NOMO-1 treated with DMSO at 0.1 percent for 48 hours (cell line): ENCODE measurements at regions not wholly inside any gene's neighbourhood (a gene's known extent, or its start where the extent isn't known, plus 50 kb on each side); places are given as distances from the start of the nearest gene placed in this dataset.
"Not testable (repeated sequence)": the region's sequence is repeated elsewhere in the genome, so short reads cannot be mapped to it uniquely, and the experiment has no call there.

Source experiments
- DNase-seq: peaks from one replicate; lab custom pipeline; 2025; ENCODE audit not compliant: unreplicated experiment; lab: John Stamatoyannopoulos, UW

DNA sequence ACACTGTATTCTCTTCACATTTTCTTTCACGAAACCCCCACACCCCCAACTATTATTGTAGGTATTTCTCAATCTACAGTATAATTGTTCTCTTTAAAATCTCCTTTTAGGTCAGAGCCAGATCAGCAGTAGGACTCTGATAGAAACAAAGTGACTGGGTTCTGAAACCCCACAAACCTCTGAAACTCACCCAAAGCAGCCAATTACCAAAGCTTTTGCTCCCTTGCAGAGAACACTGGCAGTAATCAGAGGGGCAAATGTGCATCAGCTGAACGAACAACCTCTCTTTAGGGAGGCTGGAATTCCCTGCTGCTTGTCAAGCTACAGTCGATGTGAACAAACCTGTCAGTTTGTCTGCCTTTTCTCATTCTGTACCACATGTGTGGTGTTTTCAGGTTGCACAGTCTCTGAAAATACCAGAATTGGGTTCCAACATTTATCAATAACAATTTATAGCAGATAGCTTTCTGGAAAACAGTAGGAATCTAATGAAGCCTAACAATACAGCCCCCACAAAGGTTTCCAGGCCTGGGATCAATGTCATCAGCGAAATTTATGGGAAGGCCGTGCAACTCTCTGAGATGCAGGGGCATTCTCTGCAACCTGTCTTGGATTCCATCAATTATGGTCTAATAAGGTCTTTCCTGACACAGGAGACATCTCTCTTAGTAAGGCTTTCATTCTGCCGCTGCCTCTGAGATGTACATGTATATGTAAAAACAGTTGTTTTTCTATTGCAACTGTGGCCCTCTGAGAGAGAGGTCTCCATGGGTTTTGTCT lies 395.9 kb downstream of the GPAT3 start:
- no peak for DNase-seq

DNA sequence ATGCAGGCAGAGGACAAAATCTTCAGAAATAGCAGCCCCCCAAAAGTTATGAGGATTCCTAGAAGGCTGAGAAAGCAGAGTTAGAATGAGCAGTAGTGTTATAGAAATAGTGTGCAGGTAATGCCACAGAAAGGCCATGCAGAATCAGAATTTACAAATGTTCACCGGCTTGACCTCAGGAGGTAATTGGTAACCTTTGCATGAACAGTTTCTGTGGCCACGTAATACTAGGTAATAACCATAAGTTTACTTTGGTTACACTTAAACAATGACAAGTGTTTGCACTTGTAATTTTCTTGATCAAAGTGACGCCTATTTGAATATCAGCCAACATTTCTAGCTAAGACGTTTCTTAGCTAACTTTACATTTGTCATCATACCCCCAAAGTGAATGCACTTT lies 393.6 kb downstream of the GPAT3 start:
- DNase-seq = no peak

DNA sequence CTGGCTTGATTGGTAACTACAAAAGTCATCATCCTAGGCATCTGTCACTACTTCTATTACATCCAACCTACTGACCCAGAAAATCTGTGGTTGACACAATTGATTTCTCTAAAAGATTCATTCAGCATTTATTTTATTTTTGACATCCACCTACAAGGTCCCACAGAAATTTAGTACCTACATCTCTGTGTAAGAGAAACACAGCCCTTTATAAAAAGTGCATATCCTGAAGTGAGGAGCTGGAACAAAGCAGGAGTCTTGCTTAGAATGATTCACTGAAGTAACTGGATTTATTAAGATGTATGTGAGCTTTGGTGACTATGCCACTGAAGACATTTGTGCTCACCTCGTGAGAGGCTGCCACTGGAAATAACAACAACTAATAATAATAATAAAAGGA lies 391.0 kb downstream of the GPAT3 start:
- no peak for DNase-seq

DNA sequence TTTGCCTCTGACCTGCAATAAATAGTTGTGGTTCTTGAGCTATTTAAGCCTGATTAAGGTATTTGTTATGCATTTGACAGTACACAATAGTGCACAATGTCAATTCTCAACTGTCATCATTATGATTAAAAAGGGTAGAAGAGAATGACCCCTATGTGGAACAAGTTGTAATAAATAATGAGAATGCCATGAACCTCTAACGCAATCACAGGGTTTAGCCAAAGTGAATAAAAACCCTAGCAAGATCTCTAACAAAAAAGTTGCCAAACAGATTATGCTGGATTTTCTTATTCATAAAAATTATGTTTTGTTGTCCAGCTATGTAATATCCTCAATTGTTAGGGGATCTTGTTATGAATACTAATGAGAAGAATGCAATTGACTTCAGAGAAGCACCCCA lies 387.4 kb downstream of the GPAT3 start:
- DNase-seq = no peak

DNA sequence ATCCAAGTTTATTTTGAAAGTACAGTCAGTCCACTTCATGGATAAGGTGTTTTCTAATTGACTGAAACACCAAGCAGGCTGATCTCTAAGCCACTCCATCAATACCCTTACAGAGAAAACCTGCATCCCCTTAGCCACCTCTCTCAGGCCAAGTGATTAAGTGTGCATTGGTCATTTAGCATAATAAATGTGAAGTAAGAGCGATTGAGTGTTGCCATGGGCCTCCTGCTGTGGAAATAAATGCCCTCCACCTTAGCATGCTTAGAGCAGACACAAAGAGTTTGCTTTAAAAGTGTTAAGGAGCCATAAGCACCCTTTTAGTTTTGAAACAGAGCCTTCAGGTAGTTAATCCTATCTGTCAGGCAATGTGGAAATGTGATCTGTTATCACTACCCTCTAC lies 386.5 kb downstream of the GPAT3 start:
- no peak for DNase-seq

- no peak for DNase-seq
Observed at GRCh38 chr4:83921124-83921523, 385.2 kb downstream of the GPAT3 start.

GRCh38 chr4:83920375-83920774 lies 384.5 kb downstream of the GPAT3 start:
- DNase-seq = no peak

- no peak for DNase-seq
Observed at GRCh38 chr4:83917572-83917971, 381.7 kb downstream of the GPAT3 start.

DNA sequence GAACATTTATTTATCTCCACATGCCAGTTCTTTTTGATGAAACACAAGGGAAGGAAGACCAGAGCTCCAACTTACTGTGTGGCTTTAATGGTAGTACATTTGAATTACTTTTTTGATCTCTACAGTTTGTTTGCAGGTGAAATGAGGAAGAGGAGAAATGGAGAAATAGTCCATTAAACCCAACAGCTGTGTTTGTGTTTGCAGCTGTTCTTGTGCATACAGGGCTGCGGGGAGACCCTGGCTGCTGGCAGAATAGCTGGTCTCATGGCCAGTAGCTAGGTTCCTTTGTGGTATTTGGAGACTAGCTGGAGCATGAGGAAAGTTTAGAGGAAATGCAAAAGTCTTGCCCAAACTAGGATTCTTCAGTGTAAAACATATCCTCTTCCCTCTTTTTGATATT lies 374.8 kb downstream of the GPAT3 start:
- no peak for DNase-seq

DNA sequence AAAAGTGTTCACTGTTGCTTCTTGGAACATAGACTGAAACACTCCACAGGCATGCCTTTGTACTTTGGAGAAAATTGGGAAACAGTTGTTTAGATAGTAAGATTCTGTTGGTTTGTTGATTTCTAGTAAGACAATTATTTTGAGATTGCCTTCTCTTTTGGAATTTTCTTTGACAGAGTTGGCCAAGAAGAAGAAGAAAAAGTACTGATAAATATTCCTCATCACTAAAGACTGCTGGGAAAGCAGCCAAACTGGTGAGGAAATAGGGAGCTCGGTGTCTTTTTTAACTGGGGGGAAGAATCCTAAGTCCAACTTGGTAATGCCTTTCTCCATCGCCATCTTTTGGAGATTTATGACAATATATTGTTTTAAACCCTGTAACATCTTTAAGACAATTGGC lies 370.7 kb downstream of the GPAT3 start:
- DNase-seq = no peak

DNA sequence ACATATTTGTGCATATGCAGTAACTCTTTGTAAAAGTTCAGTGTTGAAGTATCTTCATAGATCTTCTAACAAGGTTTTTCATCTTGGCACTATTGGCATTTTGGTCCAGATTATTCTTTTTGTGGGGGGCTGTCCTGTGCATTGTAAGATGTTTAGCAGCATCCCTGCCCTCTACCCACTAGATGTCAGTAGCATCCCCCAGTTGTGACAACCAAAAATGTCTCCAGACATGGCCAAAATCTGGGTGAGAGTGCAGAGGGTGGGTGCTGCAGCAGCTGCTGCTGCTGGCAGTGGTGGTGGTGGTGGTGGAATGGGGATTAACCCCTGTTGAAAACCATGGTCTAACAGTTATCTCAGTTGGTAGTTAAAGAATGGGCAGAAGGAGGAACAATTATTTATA lies 370.0 kb downstream of the GPAT3 start:
- DNase-seq = no peak

GRCh38 chr4:83903740-83904139 lies 367.8 kb downstream of the GPAT3 start:
- not testable (repeated sequence) for DNase-seq

DNA sequence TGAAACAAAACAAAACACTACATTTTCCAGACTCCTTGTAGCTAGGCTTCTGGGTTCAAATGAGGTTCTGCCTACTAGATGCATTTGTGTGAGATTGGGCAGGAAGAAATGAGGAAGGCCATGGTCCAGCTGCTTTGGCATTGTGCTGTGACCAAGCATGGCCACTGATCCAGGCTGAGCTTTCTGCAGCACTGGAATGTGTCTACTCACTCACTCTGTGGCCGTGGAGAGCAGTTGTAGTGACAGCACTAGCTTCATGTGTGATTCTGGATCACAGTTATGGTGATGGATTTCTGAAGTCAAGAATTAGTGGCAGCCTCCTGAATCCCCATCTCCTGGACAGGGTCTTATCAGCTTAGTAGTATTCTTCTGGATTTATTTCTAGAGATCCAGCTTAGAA lies 358.9 kb downstream of the GPAT3 start:
- DNase-seq = no peak

DNA sequence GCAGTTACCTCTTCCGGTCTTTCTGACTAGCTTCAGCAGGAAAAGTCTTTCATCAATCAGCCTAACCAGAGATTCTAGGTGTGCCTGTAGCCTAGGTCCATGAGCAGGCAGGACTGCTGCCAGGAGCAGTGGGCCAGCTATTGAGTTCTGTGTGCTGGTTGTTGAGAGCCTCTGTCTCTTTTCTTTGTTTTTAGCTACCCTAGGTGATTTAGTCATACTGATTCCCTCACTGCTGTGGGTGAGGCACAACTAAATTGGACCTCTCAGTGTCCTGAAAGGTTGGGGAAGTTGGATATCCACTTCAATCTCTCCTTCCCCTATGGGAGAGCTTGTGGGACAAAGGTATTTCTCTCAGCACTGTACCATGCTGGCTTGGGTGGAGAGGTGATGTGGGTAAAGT lies 354.9 kb downstream of the GPAT3 start:
- DNase-seq = no peak

- DNase-seq = no peak
Observed at GRCh38 chr4:83890231-83890630, 354.3 kb downstream of the GPAT3 start.

DNA sequence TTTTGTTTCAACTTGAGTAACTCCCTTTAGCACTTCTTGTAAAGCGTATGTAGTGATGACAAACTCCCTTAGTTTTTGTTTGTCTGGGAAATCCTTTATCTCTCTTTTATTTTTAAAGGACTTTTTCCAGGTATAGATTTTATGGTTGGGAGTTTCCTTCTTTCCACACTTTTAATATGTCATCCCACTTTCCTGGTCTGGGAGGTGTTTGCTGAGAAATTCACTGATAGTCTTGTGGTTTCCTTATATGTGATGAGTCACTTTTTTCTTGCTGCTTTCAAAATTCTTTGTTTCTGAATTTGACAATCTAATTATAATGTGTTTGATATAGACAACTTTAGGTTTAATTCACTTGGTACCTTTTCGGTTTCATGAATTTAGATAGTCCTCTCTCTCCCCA lies 353.9 kb downstream of the GPAT3 start:
- DNase-seq = no peak

DNA sequence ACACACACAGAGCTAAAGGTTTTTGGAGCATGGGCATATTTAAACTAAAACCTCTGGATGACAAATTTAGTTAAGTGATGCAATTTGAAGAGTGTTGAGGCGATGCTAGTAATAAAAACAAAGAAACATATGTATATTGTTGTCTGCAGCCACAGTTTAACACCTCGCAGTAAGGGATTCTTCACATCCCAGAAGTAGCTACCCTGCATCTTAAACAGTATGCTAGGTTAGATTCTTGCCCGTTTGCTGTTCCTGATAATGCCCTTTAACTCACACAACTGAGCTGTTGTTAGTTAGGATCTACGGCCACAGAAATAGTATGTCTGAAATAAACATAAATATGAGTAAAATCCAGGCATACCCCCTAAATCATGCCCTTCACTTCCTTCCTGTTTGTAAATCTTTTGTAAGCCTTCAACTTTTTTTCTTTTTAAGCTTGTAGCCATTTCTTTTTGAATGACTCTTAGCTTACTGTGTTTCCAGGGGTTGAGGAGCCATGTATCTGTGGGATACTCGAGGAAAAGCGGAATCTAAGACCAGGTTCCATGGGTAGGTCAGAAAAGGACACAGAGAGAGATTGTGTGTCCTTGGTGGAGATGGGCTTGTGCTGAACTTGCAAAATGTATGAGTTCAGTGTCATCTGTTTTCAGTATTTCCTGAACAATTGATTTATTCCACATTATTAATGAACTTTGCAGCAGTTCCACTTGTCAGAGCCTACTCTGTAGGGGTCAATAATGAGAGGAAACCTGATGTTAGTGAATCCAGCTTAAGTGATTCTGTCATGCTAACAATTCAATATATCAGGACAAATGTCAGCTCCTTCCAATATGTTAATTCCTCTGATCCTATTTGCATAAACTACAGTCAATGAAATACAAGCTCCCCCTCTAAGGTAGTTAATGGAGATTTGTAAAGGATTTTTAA lies 349.6 kb downstream of the GPAT3 start:
- no peak for DNase-seq

DNA sequence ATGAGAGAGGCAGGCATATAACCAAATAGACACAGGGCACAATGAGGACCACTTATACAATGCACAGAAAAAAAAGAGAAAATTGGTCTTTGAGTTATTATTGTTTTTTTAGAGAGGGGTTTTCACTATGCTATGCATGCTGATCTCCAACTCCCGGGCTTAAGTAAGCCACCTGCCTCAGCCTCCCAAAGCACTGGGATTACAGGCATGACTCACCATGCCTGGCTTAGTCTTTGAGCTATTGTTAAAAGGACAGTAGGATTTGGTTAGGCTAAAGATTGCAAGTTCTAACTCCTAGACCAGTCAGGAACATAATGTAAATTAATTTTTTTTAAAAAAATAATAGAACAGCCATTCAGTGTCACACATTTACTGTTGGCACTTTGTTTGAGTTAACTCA lies 340.1 kb downstream of the GPAT3 start:
- DNase-seq = no peak

DNA sequence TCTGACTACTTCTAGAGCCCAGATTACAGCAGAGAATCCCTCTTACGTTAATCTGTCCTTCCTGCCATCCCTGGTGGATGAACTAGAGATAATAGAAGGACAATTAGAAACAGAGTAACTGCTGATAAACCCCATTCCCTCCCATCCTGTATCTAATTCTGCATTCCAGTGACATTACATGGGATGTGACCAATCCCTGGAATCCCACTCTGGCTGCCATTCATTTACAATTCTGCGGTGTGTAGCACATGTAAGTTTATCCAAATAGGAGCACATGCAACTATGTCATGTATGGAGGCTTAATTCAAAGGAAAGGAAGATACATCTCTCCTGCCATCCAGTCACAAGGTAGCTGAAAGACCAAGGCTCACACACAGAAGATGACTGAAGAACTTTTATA lies 339.5 kb downstream of the GPAT3 start:
- no peak for DNase-seq

DNA sequence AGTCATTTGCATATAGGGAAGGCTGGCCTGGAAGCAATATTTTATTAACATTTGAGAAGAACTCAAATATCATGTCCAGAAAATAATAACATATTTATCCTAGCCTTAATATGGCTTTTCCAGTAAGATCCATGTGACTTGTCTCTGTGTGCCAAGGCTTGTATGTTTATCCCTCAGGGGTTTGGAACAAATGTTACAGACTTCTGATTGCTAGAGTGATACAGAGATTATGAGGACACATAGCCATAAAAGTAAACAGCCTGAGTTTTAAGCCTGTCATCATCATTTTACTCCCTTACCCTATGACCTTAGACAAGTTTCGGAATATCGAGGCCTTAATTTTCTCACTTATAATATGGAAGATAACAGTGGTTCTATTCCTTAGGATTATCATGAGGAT lies 338.1 kb downstream of the GPAT3 start:
- DNase-seq = no peak

DNA sequence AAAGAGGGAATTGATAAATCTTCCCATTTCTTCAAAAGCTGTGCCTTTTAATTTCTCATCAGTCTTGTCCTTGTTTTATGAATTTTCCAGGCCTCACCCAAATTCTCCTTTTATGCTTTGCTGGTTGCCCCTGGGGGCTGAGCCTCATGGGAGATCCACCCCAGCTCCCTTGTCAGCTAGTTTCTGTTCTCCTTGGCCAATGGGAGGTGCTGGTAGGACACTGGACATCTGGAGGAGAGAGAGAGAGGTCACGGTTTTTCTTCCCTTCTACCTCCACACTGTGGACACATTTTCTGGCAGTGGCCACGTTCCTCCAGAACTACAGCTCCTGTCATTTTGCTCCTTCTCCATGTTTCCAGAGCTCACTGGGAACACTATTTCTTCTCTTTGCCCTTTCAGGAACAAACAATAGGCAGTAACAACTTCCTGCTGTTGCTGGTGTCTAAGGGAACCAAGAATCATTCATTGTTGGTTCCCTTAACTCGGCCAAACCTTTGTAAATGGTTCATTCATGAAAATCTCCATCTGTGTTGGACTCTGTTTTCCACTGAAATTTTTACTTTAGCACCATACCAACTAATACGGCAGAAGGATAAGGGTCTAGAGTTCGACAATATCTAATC lies 334.5 kb downstream of the GPAT3 start:
- no peak for DNase-seq
